Neural cell (in vitro differentiated cells): ENCODE measurements at regions not wholly inside any gene's neighbourhood (a gene's known extent, or its start where the extent isn't known, plus 50 kb on each side); places are given as distances from the start of the nearest gene placed in this dataset.

Experiments
- H2AFZ ChIP-seq: fragments of 200-600, 300-800 bp; sonication (generic), shearing (Covaris generic); 2 replicates; pipeline ENCODE4 v1.6.0; 2014; ENCODE audit warnings: low read depth, mild to moderate bottlenecking, antibody characterized with exemption, low read length, moderate library complexity
- H3F3A ChIP-seq: fragments of 200-600 bp; shearing (Covaris generic); 2 replicates; pipeline ENCODE4 v1.6.1; 2016; ENCODE audit warnings: mild to moderate bottlenecking, moderate library complexity, mixed read lengths, antibody characterized with exemption, low read length; ENCODE audit not compliant: insufficient read depth, poor library complexity, severe bottlenecking
- H3K27ac ChIP-seq: fragments of 200-600, 300-800 bp; sonication (generic), shearing (Covaris generic); 2 replicates; pipeline ENCODE4 v1.5.1; 2014; ENCODE audit warnings: mild to moderate bottlenecking, low read length, moderate library complexity
- H3K27me3 ChIP-seq: fragments of 300-800, 200-600 bp; sonication (generic), shearing (Covaris generic); 2 replicates; pipeline ENCODE4 v1.6.0; 2014; ENCODE audit warnings: mild to moderate bottlenecking, low read depth, low read length, moderate library complexity; ENCODE audit not compliant: insufficient read depth
- H3K36me3 ChIP-seq: fragments of 300-800, 200-600 bp; sonication (generic), shearing (Covaris generic); 2 replicates; pipeline ENCODE4 v1.5.1; 2014; ENCODE audit warnings: mild to moderate bottlenecking, antibody characterized with exemption, low read length, moderate library complexity; ENCODE audit not compliant: insufficient read depth
- H3K4me2 ChIP-seq: fragments of 300-800, 200-600 bp; sonication (generic), shearing (Covaris generic); 2 replicates; pipeline ENCODE4 v1.6.0; 2014; ENCODE audit warnings: mild to moderate bottlenecking, low read length
- H3K4me3 ChIP-seq: fragments of 300-800, 200-600 bp; sonication (generic), shearing (Covaris generic); 2 replicates; pipeline ENCODE4 v1.5.1; 2014; ENCODE audit warnings: mild to moderate bottlenecking, low read length, moderate library complexity
- H3K79me2 ChIP-seq: fragments of 200-600 bp; shearing (Covaris generic); replicated peaks from 2 replicates; pipeline ENCODE4 v1.6.0; 2014; ENCODE audit warnings: mild to moderate bottlenecking, low read length, moderate library complexity; ENCODE audit not compliant: insufficient read depth
- H3K9ac ChIP-seq: fragments of 300-800, 200-600 bp; sonication (generic), shearing (Covaris generic); 2 replicates; pipeline ENCODE4 v1.6.1; 2016; ENCODE audit warnings: mild to moderate bottlenecking, low read length, mixed read lengths
- H3K9me2 ChIP-seq: fragments of 200-600 bp; shearing (Covaris generic); 2 replicates; pipeline ENCODE4 v1.6.1; 2016; ENCODE audit warnings: mild to moderate bottlenecking, low read length, mixed read lengths; ENCODE audit not compliant: insufficient read depth
- H3K9me3 ChIP-seq: fragments of 200-600, 300-800 bp; sonication (generic), shearing (Covaris generic); 2 replicates; pipeline ENCODE4 v1.6.1; 2016; ENCODE audit warnings: mild to moderate bottlenecking, mixed run types, low read length, moderate library complexity, mixed read lengths
- H4K20me1 ChIP-seq: fragments of 200-600 bp; shearing (Covaris generic); 2 replicates; pipeline ENCODE4 v1.6.1; 2016; ENCODE audit warnings: mild to moderate bottlenecking, mixed run types; ENCODE audit not compliant: insufficient read depth
- CTCF ChIP-seq: fragments of 450-650 bp; IDR thresholded peaks from 2 replicates; pipeline ENCODE4 v1.5.1; 2014; ENCODE audit warnings: antibody characterized with exemption, mild to moderate bottlenecking, moderate library complexity; ENCODE audit not compliant: poor library complexity, severe bottlenecking
- EP300 ChIP-seq: fragments of 450-650 bp; conservative IDR thresholded peaks from 2 replicates; pipeline ENCODE4 v1.6.1; 2014; ENCODE audit warnings: antibody characterized with exemption, mild to moderate bottlenecking, moderate library complexity; ENCODE audit not compliant: poor library complexity, severe bottlenecking
- EZH2 ChIP-seq: fragments of 200-600, 300-800 bp; shearing (Covaris generic), sonication (generic); IDR thresholded peaks from 2 replicates; pipeline ENCODE4 v1.6.1; 2014; ENCODE audit warnings: antibody characterized with exemption, low read length, borderline replicate concordance, mild to moderate bottlenecking; ENCODE audit not compliant: insufficient read depth, poor library complexity, severe bottlenecking
- POLR2AphosphoS5 ChIP-seq: IDR thresholded peaks from 2 replicates; pipeline ENCODE4 v1.6.1; 2012
- RAD21 ChIP-seq: fragments of 450-650 bp; conservative IDR thresholded peaks from 2 replicates; pipeline ENCODE4 v1.6.1; 2014; ENCODE audit warnings: antibody characterized with exemption, mild to moderate bottlenecking, moderate library complexity
- REST ChIP-seq: IDR thresholded peaks from 2 replicates; pipeline ENCODE4 v1.6.1; 2012; ENCODE audit warnings: borderline replicate concordance
- SMC3 ChIP-seq: fragments of 450-650 bp; conservative IDR thresholded peaks from 2 replicates; pipeline ENCODE4 v1.6.1; 2014; ENCODE audit warnings: antibody characterized with exemption, mild to moderate bottlenecking, moderate library complexity; ENCODE audit not compliant: poor library complexity
- TAF1 ChIP-seq: IDR thresholded peaks from 2 replicates; pipeline ENCODE4 v1.6.1; 2012; ENCODE audit warnings: low read depth

- Histone ChIP-seq H3K27ac (no peak overlapping the region), H3K79me2 (no peaks in the 10 kb centered on the region), H3F3A (no peaks in the 10 kb centered on the region), H3K27me3 (no peaks in the 10 kb centered on the region), H3K9ac (no peak overlapping the region), H3K9me2 (no peaks in the 10 kb centered on the region), H3K4me2 (no peak overlapping the region), H2AFZ (no peak overlapping the region), H3K9me3 (no peaks in the 10 kb centered on the region), H3K36me3 (no peaks in the 10 kb centered on the region), H4K20me1 (no peaks in the 10 kb centered on the region), H3K4me3 (no peak overlapping the region)
- TF ChIP-seq SMC3 (no peak), EZH2 (no peak), POLR2AphosphoS5 (no peak), RAD21 (no peak), EP300 (no peak), REST (no peak)
Observed at GRCh38 chr3:139238281-139239030, 105.4 kb upstream of the MRPS22 start.

GRCh38 chr3:139239550-139239949 is 104.3 kb upstream of the MRPS22 start:
- Histone ChIP-seq H3K79me2 (no peaks in the 10 kb centered on the region), H3K27me3 (no peaks in the 10 kb centered on the region), H3K9me2 (no peaks in the 10 kb centered on the region), H3K9me3 (no peaks in the 10 kb centered on the region), H3F3A (no peaks in the 10 kb centered on the region), H3K4me3 (no peak overlapping the region), H3K27ac (no peak overlapping the region), H4K20me1 (no peaks in the 10 kb centered on the region), H3K9ac (no peak overlapping the region), H3K36me3 (no peaks in the 10 kb centered on the region), H2AFZ (no peak overlapping the region), H3K4me2 (no peak overlapping the region)
- TF ChIP-seq TAF1 (no peak), EZH2 (no peak), CTCF (no peak), SMC3 (no peak), EP300 (no peak)
